ENCODE measurements at regions not wholly inside any gene's neighbourhood (a gene's known extent, or its start where the extent isn't known, plus 50 kb on each side); places are given as distances from the start of the nearest gene placed in this dataset.

GRCh38 chr4:153943738-153944415, 155.0 kb upstream of the SFRP2 start:
- no peak for ATAC-seq
- TF ChIP-seq SNAI2 (CRISPR knock-in tag; IDR thresholded peaks at IDR 0.05) (no peak), TOX (CRISPR knock-in tag; IDR thresholded peaks at IDR 0.05; ENCODE audit: borderline replicate concordance) (no peak), ESRRG (CRISPR knock-in tag; IDR thresholded peaks at IDR 0.05) (no peak), ZNF70 (CRISPR knock-in tag; IDR thresholded peaks at IDR 0.05) (no peak), ZNF8 (CRISPR knock-in tag; IDR thresholded peaks at IDR 0.05) (no peak), TCF4 (CRISPR knock-in tag; IDR thresholded peaks at IDR 0.05; ENCODE audit: borderline replicate concordance) (no peak), ZC3H10 (CRISPR knock-in tag; IDR thresholded peaks at IDR 0.05) (no peak), BACH2 (CRISPR knock-in tag; IDR thresholded peaks at IDR 0.05; ENCODE audit: borderline replicate concordance) (no peak), ISL1 (CRISPR knock-in tag; IDR thresholded peaks at IDR 0.05) (no peak), CSDC2 (CRISPR knock-in tag; IDR thresholded peaks at IDR 0.05) (no peak), ZFP30 (CRISPR knock-in tag; IDR thresholded peaks at IDR 0.05) (no peak), TSHZ2 (CRISPR knock-in tag; IDR thresholded peaks at IDR 0.05) (no peak), PPARA (CRISPR knock-in tag; IDR thresholded peaks at IDR 0.05; ENCODE audit: borderline replicate concordance) (no peak)
- TF ChIP-seq, protein P1, sequence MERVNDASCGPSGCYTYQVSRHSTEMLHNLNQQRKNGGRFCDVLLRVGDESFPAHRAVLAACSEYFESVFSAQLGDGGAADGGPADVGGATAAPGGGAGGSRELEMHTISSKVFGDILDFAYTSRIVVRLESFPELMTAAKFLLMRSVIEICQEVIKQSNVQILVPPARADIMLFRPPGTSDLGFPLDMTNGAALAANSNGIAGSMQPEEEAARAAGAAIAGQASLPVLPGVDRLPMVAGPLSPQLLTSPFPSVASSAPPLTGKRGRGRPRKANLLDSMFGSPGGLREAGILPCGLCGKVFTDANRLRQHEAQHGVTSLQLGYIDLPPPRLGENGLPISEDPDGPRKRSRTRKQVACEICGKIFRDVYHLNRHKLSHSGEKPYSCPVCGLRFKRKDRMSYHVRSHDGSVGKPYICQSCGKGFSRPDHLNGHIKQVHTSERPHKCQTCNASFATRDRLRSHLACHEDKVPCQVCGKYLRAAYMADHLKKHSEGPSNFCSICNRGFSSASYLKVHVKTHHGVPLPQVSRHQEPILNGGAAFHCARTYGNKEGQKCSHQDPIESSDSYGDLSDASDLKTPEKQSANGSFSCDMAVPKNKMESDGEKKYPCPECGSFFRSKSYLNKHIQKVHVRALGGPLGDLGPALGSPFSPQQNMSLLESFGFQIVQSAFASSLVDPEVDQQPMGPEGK (CRISPR knock-in tag; IDR thresholded peaks at IDR 0.05; ENCODE audit: borderline replicate concordance), result no peak
- TF ChIP-seq, protein P2, sequence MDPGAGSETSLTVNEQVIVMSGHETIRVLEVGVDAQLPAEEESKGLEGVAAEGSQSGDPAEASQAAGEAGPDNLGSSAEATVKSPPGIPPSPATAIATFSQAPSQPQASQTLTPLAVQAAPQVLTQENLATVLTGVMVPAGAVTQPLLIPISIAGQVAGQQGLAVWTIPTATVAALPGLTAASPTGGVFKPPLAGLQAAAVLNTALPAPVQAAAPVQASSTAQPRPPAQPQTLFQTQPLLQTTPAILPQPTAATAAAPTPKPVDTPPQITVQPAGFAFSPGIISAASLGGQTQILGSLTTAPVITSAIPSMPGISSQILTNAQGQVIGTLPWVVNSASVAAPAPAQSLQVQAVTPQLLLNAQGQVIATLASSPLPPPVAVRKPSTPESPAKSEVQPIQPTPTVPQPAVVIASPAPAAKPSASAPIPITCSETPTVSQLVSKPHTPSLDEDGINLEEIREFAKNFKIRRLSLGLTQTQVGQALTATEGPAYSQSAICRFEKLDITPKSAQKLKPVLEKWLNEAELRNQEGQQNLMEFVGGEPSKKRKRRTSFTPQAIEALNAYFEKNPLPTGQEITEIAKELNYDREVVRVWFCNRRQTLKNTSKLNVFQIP (CRISPR knock-in tag; IDR thresholded peaks at IDR 0.05; ENCODE audit: borderline replicate concordance, low read depth), result no peak

DNA sequence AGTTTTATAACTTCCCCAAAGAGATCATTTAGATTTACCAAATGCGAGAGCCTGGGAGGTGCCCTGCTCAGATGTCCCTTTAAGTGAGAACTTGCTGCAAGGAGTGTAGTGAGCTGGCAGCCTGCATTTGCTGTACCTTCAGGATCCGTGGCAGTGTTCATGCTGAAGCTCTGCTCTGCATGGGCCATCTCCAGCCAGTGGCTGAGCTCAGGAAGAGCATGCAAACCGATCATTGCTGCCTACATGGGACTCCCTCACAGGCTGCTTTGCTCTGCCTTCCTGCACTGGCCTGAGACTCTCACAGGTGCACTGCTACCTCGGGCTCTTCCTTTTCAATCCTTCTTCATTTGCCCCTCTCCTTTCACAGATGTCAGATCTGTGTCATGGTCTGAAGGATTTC, 152.0 kb upstream of the SFRP2 start:
- no peak for ATAC-seq
- no peak for TF ChIP-seq CREB5 (CRISPR knock-in tag; IDR thresholded peaks at IDR 0.05; ENCODE audit: low read depth)
- no peak for TF ChIP-seq SNAI2 (CRISPR knock-in tag; IDR thresholded peaks at IDR 0.05)
- TF ChIP-seq ZFP3 (CRISPR knock-in tag; IDR thresholded peaks at IDR 0.05), result no peak
- TF ChIP-seq, protein P1 (CRISPR knock-in tag; IDR thresholded peaks at IDR 0.05; ENCODE audit: borderline replicate concordance), result no peak
- TF ChIP-seq ZFP30 (CRISPR knock-in tag; IDR thresholded peaks at IDR 0.05), result no peak
- no peak for TF ChIP-seq OSR1 (CRISPR knock-in tag; IDR thresholded peaks at IDR 0.05)
- TF ChIP-seq ZNF8 (CRISPR knock-in tag; IDR thresholded peaks at IDR 0.05), result no peak
- TF ChIP-seq PPARA (CRISPR knock-in tag; IDR thresholded peaks at IDR 0.05; ENCODE audit: borderline replicate concordance), result no peak
- TF ChIP-seq ZC3H10 (CRISPR knock-in tag; IDR thresholded peaks at IDR 0.05), result no peak
- TF ChIP-seq ISL1 (CRISPR knock-in tag; IDR thresholded peaks at IDR 0.05), result no peak
- no peak for TF ChIP-seq GLIS3 (CRISPR knock-in tag; IDR thresholded peaks at IDR 0.05)
- no peak for TF ChIP-seq TSHZ2 (CRISPR knock-in tag; IDR thresholded peaks at IDR 0.05)
- no peak for TF ChIP-seq RARB (CRISPR knock-in tag; IDR thresholded peaks at IDR 0.05)
- TF ChIP-seq TOX (CRISPR knock-in tag; IDR thresholded peaks at IDR 0.05; ENCODE audit: borderline replicate concordance), result no peak

Measured in SK-N-SH treated with all-trans-retinoic acid at 6 μM for 48 hours (cell line).